Fibroblast of skin of back (primary cell): ENCODE measurements at regions not wholly inside any gene's neighbourhood (a gene's known extent, or its start where the extent isn't known, plus 50 kb on each side); places are given as distances from the start of the nearest gene placed in this dataset.
"Not testable (repeated sequence)": the region's sequence is repeated elsewhere in the genome, so short reads cannot be mapped to it uniquely, and the experiment has no call there.

Source experiments
- DNase-seq: peaks from one replicate; pipeline ENCODE4 v3.0.0-alpha.2; 2013

- DNase-seq: no peak
These were observed 313.5 kb downstream of the RFPL4B start for GRCh38 chr6:112660626-112661025.

- no peak for DNase-seq
These were observed 316.6 kb downstream of the RFPL4B start for GRCh38 chr6:112663698-112664097.

GRCh38 chr6:112665114-112665513 lies 318.0 kb downstream of the RFPL4B start:
- peak; percentile 73 for DNase-seq

- DNase-seq: peak; percentile 60
These were observed 318.7 kb downstream of the RFPL4B start for GRCh38 chr6:112665815-112666214.

- no peak for DNase-seq
These were observed 320.3 kb downstream of the RFPL4B start for GRCh38 chr6:112667427-112667826.

- DNase-seq: peak; percentile 62
These were observed 333.0 kb downstream of the RFPL4B start for GRCh38 chr6:112680091-112680490.

GRCh38 chr6:112682071-112682470 lies 334.9 kb downstream of the RFPL4B start:
- no peak for DNase-seq

- no peak for DNase-seq
These were observed 336.0 kb downstream of the RFPL4B start for GRCh38 chr6:112683106-112683505.

GRCh38 chr6:112683926-112684325 lies 336.8 kb downstream of the RFPL4B start:
- peak; percentile 92 for DNase-seq

GRCh38 chr6:112685521-112686220 lies 338.5 kb downstream of the RFPL4B start:
- peak; percentile 80 for DNase-seq

GRCh38 chr6:112688487-112689165 lies 341.5 kb downstream of the RFPL4B start:
- not testable (repeated sequence) for DNase-seq

- DNase-seq: not testable (repeated sequence)
These were observed 342.2 kb downstream of the RFPL4B start for GRCh38 chr6:112689183-112689858.

- peak; percentile 12 for DNase-seq
These were observed 343.5 kb downstream of the RFPL4B start for GRCh38 chr6:112690497-112691202.

- DNase-seq: peak; percentile 89
These were observed 344.2 kb downstream of the RFPL4B start for GRCh38 chr6:112691289-112691688.

- no peak for DNase-seq
These were observed 347.9 kb downstream of the RFPL4B start for GRCh38 chr6:112695001-112695400.

- DNase-seq: no peak
These were observed 350.1 kb downstream of the RFPL4B start for GRCh38 chr6:112697265-112697664.

GRCh38 chr6:112701201-112701600 lies 354.1 kb downstream of the RFPL4B start:
- DNase-seq: peak; percentile 75

- DNase-seq: no peak
These were observed 363.6 kb downstream of the RFPL4B start for GRCh38 chr6:112710710-112711109.

GRCh38 chr6:112713402-112713801 lies 366.3 kb downstream of the RFPL4B start:
- DNase-seq: no peak

- DNase-seq: no peak
These were observed 370.3 kb downstream of the RFPL4B start for GRCh38 chr6:112717401-112717800.

- no peak for DNase-seq
These were observed 370.7 kb downstream of the RFPL4B start for GRCh38 chr6:112717856-112718255.

- DNase-seq: no peak
These were observed 378.5 kb downstream of the RFPL4B start for GRCh38 chr6:112725541-112726085.

GRCh38 chr6:112735129-112735528 lies 388.0 kb downstream of the RFPL4B start:
- no peak for DNase-seq
